Epidermal melanocyte (primary cell): ENCODE measurements at regions not wholly inside any gene's neighbourhood (a gene's known extent, or its start where the extent isn't known, plus 50 kb on each side); places are given as distances from the start of the nearest gene placed in this dataset.

Experiments used
- DNase-seq: peaks from one replicate; pipeline ENCODE4 v3.0.0; 2011; ENCODE audit warnings: low spot score; ENCODE audit not compliant: insufficient read length

DNA sequence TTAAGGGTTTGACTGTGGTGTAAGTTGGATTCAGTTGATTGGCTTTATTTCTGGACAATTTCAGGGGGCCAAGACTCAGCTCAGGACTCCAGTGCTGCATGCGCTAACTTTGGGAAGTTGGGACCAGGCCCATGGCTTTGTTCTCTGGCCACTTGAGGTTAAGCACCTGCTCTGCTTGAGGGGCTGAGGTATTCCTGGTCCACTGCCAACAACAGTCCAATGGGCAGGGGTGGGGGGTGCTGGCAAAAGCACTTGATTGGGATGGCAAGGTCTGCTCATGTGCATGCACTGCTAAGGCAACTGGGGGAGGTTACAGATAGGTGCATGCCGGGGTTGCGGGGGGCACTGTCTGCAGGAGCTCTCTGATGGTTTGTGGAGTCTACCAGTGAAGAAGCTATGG, 52.6 kb upstream of the ASB17 start:
- DNase-seq: no peak

DNA sequence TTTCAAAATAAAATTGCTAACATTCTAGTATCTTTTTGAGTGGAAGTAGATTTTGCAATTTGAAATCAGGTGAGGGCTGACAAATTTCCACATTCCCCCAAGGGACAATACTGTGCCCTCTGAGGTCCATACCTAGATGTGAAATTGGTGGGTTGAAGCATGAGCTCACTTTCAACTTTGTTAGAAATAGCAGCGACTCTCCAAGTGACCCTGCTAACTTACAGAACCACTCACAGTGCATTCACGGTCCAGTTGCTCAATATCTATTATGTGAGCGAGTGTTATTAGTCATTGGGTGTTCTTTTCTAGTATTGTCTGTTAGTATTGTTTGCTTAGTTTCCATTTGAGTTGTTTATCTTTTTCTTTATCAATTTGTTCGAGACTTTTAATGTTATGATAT, 53.6 kb upstream of the ASB17 start:
- DNase-seq: no peak

DNA sequence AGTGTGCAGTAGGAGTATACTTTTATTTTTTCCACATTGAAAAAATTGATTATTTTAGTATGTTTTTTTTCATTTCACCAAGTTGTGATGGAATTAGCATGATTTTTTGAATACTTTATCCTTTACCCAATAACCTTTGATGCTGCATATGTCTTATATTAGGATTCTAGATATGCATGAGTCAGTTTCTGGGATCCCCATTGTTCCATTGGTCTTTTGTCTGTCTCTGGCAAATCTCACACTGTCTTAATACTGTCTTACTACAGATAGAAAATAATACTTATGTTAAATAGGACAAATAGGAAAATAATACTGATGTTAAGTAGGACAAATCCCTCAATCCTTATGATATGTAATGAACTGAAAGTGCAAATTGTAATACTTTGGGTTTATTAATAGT, 54.3 kb upstream of the ASB17 start:
- DNase-seq: no peak

DNA sequence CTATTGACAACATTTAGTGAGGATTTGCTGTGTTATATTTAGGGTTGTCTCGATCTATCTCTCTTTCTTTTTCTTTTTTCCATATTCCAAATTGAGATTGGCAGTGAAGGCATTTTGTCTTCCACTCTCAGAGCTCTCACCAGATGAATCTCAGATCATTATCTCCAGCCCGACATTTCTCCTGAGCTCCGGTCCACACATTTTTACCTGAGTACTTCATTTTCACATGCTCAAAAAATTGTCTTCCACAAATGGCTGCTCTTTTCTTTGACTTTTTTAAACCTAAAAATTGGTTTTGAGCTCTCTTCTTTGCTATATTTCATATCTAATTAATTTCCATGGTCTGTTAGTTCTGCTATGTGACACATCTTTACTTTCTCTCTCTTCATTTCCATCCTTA, 56.9 kb upstream of the ASB17 start:
- no peak for DNase-seq

GRCh38 chr1:75990686-75991085, 58.5 kb upstream of the ASB17 start:
- no peak for DNase-seq

DNA sequence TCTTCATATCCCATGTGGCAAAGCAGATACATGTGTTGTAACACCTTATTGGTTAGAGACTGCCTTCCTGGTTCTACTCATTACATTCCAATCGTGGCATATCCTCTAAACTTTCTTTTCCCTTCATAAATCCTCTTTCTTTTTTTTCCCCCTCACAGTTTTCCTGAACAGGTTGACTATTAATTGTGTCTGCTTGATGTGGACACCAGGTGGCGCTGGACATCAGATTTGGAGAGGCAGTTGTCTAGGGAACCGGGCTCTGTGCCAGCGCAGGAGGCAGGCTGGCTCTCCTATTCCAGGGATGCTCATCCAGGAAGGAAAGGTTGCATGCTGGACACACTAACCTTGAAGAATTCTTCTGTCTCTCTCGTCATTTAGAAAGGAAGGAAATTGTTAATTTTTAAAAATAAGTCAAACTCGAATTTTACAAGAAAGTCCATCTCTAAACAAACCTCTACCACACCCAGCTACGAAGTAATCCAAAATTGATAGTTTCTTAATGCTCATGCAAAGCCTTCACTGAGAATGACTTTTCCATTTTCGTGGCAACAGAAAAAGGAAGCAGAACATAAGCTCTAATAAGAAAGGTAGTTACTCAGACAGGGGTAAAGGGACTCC, 59.4 kb upstream of the ASB17 start:
- peak; percentile 73 for DNase-seq

DNA sequence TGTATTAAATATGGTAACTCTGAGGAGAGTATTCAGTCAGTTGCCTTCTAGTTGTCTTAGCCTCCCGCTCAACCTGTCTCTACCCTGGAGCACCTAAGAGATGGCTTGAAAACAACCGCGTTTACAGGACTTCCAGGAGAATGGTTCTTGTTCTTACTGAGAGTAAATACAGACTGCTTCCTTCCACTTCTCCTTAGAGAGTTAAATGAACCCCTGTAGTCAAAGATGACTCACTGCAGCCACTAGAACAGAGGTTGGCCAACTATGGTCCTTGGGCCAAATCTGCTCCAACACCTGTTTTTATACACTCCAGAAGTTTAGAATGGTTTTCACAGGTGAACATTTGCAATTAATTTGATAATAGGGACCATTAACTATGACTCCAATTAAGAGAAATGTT, 60.1 kb upstream of the ASB17 start:
- no peak for DNase-seq

DNA sequence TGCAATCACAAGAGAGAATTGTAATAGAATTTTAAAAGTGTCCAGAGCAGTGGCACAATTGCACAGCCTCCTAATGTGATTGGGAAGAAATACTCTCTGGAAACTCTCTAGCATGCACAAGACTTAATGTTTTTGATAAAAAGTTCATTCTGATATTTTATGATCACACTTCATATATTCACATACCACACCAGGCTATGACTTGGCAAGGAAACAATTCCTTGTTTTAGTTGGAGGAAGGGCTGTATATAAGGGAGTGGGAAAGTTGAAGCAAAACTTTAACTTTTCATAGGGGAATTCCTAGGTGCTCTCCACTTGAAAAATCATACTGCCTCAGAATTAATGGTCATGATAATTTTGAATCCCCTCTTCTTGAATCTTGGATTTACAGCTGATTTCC, 61.5 kb upstream of the ASB17 start:
- no peak for DNase-seq

GRCh38 chr1:75996196-75996595, 64.0 kb upstream of the ASB17 start:
- DNase-seq: no peak

GRCh38 chr1:75999034-75999433, 66.8 kb upstream of the ASB17 start:
- no peak for DNase-seq

DNA sequence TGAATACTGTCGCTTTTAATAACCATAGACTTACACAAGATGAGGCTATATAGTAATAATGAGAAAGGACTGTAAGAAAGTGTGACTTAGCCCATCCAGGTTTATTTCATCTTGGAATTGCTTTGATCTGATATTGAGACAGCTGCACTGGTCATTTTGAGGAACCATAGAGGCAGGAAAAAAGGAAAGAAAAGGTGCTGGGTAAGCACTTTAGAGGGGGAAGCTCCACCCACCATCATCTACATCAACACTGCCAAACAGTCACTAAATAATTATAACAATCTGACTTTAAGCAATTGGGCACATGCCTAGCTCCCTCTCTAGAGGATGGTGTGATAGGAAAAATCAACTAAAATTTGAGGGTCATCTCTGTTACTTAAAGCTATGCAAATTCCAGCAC, 70.6 kb upstream of the ST6GALNAC3 start:
- no peak for DNase-seq

- no peak for DNase-seq
These were observed 68.8 kb upstream of the ST6GALNAC3 start for GRCh38 chr1:76005765-76006164.

GRCh38 chr1:76006234-76006633, 68.3 kb upstream of the ST6GALNAC3 start:
- no peak for DNase-seq

DNA sequence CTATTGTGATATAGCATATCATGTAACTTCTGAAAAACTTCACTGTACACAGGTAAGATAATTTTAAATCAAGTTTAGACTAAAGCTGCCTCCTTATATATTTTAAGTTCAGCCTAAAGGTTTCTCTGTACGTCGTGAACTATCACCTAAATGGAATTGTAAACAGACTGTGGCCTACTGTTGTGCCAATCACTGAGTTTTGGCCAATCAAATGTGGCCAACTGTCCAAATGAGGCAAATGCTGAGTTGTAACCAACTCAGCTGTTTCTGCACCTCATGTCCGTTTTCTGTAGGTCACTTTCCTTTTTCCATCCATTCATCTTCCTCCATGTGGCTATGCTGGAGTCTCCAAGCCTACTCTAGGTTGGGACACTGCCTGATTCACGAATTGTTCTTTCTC, 63.7 kb upstream of the ST6GALNAC3 start:
- no peak for DNase-seq

DNA sequence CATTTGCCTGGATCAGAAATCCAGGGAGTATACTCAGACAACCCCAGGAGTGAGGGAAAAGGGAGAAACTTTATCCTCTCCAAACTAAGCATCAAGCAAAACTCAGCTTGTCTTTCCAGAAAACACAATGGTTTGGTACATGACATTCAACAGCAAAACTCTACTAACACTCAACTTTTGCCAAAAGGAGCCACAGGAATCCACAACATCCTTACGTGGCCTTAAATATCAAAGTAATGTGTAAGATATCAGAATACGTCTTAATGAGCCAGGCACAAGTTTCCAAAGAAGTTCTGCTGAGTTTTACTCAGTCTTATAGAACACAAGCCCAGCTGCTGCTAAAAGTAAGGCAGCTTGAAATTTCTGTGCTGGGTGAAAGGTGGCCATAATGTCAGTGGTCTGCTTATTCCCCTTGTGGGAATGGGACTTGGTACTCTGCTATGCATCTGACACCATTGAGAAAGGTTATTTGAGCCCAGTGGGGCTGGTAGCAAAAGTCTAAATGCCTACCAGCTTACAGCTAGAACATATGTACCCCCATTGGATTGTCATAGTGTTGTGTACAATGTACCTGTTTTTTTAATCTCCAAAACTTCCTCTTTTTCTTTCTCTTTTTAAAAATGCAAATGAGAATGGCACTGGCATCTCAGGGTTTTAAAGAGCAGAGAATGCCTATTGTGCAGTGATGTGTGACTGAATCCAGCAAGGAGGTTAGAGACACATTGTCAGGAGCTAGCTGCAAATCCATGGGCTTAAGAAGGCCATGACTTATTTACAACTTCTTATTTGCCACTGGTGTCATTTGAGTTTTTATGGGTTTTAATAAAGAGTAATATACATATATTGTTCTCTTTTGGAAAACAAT, 62.0 kb upstream of the ST6GALNAC3 start:
- DNase-seq: no peak

DNA sequence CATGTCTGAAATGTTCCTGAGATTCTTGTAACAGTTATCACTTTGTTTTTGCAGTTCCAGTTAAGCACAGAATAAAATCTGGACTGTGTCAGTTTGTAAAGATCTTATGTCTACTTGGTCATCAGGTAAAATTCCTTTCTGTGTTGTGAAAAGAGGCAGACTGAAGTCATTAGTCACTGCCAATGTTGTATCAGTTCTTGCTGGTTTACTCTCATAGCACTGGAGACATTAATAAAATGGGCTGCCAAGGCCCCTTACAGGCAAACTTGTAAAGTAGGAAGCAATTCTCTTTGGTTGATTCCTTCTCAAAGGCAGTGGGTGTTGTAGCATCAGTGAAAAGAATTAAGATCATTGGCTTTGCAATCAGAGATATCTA, 61.4 kb upstream of the ST6GALNAC3 start:
- DNase-seq: no peak

GRCh38 chr1:76015478-76016103, 59.0 kb upstream of the ST6GALNAC3 start:
- DNase-seq: no peak

DNA sequence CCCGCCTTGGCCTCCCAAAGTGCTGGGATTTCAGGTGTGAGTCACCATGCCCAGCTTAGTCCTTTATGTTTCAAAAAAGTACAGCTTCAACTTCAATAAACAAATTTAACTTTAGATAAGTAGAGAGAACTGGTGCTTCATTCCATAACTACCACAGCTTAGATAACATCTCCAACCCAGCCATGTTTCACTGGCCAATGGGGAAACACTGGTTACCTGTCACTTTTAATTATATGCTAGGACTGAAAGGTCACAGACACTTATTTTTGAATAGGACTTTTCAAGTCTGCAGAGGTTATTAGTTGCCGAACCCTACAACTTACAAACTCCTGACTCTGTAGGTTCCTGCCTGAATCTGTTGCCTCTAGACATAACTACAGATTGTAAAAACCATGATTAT, 56.5 kb upstream of the ST6GALNAC3 start:
- DNase-seq: no peak

- no peak for DNase-seq
These were observed 52.7 kb upstream of the ST6GALNAC3 start for GRCh38 chr1:76021846-76022245.

DNA sequence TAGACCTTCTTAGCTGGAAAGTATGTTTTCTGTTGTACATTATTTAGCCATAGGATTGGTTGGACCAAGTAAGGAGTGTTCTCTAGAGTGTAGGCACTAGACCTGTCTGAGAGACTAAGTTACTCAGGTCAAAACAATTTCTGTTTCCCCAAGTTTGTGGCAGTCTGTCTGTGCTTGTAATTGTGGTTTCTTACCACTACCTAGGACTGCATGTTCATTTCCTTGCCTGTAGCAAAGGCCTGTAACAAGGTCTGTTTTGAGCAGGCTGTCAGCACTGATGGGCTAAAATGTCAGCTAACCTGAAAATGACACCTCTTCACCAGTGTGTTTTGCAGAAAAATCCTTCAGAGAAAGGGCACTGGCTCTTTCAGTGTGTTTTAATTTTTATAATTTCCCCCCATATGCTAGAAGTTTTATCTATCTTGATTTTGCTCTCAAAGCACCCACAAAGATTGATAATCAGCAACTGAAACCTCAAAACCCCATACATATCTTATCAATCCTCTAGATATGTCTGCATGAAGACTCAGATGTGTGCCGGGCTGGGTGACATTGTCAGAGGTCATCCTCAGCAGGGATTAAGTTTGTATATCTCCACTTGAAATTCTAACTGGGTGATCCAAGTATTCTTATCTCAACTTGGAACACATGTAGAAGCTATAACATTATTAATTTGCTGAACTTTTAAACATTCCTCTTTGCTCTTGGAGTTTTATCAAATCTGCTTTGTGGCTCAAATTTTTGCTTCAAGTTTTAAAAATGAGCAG, 50.7 kb upstream of the ST6GALNAC3 start:
- DNase-seq: no peak
